ENCODE measurements at regions not wholly inside any gene's neighbourhood (a gene's known extent, or its start where the extent isn't known, plus 50 kb on each side); places are given as distances from the start of the nearest gene placed in this dataset.

DNA sequence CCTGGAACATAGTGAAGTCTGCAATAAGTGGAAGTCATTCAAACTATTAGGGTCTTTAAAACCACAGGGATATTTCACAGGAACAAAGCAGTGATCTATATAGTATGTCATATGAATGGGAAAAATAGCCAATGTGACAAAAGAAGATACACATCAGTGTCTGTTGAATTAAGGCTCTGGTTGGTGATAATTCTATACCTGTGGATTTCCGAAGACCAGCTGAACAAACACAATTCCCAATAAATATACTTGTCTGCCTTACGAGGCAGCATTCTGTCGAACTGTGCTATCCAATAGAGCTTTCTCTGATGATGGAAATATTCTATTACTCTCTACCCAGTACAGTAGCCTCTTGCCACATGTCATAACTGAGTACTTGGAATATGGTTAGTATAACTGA, 55.9 kb upstream of the CAV2 start:
- FAIRE-seq (no peak), DNase-seq (ENCODE audit: insufficient read length, low spot score) (no peak)

DNA sequence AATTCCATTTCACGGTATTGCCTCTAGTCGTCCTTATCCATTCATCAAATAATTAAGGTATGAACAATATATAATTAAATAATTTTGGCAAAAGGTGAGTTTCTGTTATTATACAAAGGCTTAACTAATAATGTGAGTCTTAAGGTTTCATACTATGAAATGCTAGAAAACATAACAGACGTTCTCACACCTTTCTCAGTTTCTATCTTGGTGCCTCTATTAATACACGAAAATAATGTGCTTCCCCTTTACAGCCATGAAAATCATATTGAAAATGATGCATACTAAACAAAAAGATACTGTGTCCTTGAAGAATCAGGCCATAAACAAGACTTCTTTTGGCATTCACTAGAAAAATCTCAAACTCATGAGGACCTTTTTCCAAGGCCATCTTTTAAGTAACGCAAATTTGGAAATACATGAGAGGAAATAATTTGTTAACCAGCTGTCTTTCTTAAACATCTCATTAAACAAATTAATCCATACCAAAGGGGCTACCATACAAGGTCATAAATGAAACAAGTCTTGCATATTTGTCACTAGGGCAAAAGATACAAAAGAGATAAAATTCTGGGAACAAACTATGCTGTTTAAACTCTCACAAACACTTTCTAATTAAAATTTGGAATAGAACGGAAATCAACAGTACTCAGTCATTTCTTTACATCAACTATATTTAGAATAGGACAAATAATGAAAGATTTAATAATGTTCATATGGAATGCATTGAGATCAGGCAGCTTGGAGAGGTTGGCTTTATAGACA, 53.9 kb upstream of the CAV2 start:
- no peak for DNase-seq (ENCODE audit: insufficient read length, low spot score)
- no peak for FAIRE-seq

DNA sequence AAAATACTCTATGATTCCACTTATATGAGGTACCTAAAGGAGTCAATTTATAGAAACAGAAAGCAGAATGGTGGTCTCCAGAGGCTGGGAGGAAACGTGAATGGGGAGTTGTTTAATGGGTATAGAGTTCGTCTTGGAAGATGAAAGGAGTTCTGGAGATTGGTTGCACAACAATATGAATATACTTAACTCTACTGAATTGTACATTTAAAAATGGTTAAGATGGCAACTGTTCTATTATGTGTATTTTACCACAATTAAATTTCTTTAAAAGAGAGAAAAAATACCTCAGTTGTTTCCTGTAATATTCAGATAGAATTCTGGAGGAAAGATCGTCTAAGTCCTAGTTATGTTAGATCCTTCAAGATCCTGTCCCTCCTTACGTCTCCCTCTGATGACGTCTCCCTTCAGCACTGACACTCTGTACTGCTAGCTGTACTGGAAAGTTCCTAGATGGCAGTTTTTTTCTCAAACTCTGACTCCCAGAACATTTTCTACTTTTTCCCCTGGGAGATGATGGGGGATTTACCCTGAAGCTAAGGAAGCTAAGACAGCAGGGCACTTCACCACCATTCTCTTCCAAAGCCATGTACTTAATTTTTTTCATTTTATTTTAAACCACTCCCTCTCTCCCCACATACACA, 53.2 kb upstream of the CAV2 start:
- FAIRE-seq (no peak), DNase-seq (ENCODE audit: insufficient read length, low spot score) (no peak)

DNA sequence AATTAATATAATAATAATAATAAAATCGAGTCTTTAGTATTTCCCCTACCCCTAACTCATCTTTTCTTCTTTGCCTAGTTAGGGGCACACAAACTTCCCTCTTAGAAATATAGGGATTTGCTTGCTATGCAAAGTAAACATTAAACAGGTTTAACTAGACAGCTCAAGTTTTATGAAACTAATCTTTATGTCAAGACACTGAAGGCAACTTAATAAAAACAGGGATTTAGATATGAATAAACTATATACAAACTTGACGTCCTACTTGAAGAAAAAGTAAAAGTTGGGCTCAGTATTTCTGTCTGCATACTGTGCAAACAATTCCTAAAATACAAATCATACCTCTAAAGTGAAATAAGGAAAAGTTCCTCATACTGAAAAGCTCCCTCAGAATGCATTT, 52.1 kb upstream of the CAV2 start:
- FAIRE-seq (no peak), DNase-seq (ENCODE audit: insufficient read length, low spot score) (no peak)

DNA sequence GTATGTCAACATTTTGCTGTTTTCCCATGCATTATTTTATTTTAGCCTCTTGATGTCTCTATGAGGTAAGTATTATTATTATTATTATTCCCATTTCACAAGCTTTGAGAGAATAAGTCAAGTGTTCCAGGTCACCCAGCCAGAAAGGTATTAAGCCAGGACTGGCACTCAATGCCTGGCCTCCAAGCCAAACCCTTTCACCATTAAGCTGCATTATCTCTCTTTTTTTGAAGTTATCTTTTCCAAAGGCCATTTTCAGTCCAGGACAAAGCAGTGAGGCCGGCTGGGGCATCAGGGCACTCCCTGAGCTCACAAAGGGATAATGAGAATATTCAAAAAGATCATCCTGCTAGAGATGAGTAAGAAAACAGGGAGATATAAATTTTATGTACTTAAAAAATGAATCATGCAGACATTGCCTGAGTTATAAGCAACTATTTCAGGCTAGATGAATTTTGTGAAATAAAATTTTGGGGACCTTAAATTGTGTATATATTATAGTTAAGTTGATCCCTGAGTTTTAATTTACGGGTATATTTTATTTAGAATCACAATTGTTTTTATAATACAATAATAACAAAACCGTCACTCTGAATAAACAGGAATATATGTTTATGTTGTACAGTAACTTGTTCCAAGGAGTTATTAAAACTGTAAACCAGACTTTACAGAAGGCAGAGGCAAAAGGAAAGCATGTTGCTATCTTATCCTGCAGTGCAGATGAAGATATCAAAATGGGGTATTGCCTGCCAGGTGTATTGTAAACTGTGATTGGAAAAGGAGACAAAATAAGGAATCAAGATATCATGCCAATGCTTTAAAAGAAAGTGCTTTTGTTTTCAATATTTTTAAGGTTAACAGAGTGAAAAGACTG, 51.3 kb upstream of the CAV2 start:
- DNase-seq (ENCODE audit: insufficient read length, low spot score) = no peak
- FAIRE-seq = no peak

DNA sequence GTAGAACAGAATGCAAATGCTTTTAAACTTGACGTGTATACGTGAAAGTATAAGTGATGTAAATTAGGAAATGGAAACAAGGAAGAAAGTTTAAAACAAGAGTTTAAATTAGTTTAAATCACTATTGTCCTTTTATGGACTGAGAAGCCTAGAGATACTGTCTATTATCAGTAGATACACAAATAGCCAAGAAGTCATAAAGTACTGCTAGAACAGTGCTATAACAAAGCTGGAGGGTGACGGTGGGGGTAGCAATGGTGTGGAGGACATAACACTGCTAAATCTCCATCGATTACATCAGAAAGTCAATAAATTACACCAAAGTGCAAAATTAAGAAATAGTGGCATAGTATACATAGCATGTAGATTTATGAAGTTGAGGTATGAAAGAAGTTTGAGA, 50.1 kb upstream of the CAV2 start:
- FAIRE-seq = no peak
- DNase-seq (ENCODE audit: insufficient read length, low spot score) = no peak
